ENCODE measurements at regions not wholly inside any gene's neighbourhood (a gene's known extent, or its start where the extent isn't known, plus 50 kb on each side); places are given as distances from the start of the nearest gene placed in this dataset.

DNA sequence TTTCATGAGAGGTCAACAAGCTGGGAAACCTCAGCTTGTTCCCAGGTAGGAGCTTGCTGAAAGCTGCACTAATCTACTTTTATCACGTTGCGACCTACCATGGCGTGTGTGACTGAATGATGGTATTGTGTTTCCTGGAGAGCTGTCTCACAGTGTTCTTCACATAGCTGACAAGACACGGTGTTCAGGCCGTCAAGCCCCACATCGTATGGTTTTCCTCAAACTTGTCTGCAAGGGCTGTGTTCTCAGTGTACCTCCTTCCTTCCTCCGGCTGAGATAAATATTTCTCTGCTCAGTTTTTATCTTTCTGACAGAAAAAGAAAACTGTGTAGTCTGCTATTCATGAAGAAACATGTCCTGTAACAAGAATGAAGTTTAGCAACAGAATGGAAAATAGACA, 244.8 kb downstream of the DCDC2C start:
- TF ChIP-seq, protein P1, sequence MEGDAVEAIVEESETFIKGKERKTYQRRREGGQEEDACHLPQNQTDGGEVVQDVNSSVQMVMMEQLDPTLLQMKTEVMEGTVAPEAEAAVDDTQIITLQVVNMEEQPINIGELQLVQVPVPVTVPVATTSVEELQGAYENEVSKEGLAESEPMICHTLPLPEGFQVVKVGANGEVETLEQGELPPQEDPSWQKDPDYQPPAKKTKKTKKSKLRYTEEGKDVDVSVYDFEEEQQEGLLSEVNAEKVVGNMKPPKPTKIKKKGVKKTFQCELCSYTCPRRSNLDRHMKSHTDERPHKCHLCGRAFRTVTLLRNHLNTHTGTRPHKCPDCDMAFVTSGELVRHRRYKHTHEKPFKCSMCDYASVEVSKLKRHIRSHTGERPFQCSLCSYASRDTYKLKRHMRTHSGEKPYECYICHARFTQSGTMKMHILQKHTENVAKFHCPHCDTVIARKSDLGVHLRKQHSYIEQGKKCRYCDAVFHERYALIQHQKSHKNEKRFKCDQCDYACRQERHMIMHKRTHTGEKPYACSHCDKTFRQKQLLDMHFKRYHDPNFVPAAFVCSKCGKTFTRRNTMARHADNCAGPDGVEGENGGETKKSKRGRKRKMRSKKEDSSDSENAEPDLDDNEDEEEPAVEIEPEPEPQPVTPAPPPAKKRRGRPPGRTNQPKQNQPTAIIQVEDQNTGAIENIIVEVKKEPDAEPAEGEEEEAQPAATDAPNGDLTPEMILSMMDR (conservative IDR thresholded peaks at IDR 0.05; ENCODE audit: low read depth, low read length) = no peak
- no peak overlapping the region for H3K4me3 ChIP-seq (ENCODE audit: low read depth, low read length)
- no peak for DNase-seq (ENCODE audit: low read depth)

DNA sequence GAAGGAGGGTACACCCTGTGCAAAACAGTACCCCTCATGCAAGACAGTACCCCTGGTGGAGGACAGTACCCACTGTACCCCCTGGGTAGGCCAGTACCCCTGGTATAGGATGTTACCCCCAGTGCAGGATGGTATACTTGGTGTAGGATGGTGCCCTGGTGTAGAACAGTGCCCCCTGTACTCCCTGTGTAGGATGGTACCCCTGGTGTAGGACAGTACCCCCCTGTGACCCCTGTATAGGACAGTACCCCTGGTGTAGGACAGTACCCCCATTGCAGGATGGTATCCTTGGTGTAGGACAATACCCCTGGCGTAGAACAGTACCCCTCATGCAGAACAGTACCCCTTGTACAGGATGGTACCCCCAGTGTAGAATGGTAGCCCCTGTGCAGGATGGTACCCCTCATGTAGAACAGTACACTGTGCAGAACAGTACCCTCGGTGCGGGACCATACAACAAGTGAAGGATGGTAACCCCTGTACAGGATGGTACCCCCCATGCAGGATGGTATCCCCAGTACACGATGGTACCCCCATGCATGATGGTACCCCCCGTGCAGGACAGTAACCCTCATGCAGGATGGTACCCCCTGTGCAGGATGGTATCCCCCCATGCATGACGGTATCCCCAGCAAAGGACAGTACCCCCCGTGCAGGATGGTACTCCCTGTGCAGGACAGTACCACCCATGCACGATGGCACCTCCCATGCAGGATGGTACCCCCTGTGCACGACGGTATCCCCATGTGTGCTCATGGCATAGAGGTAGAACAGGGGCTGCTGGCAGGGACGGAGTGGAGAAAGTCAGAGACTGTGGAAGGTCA, 248.0 kb downstream of the DCDC2C start:
- no peak for DNase-seq (ENCODE audit: low read depth)
- no peak overlapping the region for H3K4me3 ChIP-seq (ENCODE audit: low read depth, low read length)
- TF ChIP-seq, protein P1 (conservative IDR thresholded peaks at IDR 0.05; ENCODE audit: low read depth, low read length) = no peak

DNA sequence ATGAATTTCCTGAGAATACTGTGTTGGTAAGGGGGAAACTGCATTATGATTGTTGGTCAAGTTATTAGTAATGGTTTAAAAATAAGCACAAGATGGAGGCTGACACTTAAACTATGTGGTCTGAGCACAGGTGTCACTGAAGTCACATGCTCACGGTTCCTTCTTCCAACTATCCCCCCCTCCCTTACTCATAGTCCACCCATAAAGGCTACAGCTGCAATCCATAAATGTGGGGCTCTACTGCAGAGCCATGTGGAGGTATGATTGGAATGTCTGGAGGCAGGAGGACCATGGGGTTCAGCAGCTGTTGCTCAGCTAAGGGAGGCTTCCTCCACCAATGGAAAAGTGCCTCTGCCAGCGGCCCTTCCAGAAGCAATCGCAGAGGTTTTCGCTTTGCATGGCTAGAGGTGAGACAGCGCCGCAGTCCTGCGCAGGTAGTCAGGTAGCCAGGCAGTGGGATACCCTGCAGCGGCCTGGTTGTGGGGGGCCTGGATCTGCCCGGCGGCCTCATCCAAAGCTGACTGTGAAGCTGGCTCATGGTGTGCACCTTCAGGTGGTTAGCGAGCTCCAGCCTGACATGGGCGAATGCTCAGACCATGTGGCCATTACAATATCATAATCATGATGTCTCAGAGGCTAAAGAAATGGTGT, 249.6 kb downstream of the DCDC2C start:
- H3K4me3 ChIP-seq (ENCODE audit: low read depth, low read length) = no peak overlapping the region
- no peak for DNase-seq (ENCODE audit: low read depth)
- TF ChIP-seq, protein P1 (conservative IDR thresholded peaks at IDR 0.05; ENCODE audit: low read depth, low read length) = no peak

DNA sequence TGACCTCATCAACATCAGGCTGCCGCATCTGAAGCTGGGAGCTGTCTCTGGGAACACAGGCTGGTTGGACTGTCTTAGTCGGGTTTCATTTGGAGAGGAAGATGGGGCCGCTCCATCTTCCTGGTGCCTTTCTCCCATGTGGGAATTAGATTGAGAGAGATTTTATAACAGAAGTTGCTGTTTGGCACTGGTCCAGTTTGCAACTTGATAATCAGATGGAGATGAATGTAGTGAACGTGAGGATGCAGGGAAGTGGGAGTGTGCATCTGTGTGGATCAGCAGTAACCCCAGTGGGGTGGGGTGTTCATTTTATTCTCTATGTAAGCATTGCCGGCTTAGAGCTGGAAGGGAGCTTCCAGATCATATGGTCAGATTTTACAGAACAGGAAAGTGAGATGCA, 250.9 kb downstream of the DCDC2C start:
- TF ChIP-seq, protein P1 (conservative IDR thresholded peaks at IDR 0.05; ENCODE audit: low read depth, low read length) = no peak
- DNase-seq (ENCODE audit: low read depth) = peak; percentile 2
- no peak overlapping the region for H3K4me3 ChIP-seq (ENCODE audit: low read depth, low read length)

DNA sequence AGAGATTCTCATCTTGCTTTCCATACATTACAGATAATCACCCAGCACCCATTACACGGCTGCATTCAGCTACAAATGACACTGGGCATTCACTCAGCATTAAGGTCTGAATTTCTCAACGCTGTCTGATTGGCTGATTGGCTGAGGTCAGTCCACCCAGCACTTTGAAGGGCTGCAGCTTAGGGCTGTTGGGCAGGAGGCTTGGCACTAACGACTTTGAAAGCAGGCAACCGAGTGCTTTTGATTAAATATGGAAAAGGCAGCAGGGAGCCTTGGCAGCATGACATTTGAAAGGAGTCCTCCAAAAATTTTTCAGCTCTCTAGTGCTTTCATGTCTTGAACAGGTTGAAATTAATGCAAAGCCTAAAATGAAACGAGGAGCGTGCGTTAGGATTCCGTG, 253.0 kb downstream of the DCDC2C start:
- DNase-seq (ENCODE audit: low read depth) = no peak
- no peak overlapping the region for H3K4me3 ChIP-seq (ENCODE audit: low read depth, low read length)
- TF ChIP-seq, protein P1 (conservative IDR thresholded peaks at IDR 0.05; ENCODE audit: low read depth, low read length) = no peak

DNA sequence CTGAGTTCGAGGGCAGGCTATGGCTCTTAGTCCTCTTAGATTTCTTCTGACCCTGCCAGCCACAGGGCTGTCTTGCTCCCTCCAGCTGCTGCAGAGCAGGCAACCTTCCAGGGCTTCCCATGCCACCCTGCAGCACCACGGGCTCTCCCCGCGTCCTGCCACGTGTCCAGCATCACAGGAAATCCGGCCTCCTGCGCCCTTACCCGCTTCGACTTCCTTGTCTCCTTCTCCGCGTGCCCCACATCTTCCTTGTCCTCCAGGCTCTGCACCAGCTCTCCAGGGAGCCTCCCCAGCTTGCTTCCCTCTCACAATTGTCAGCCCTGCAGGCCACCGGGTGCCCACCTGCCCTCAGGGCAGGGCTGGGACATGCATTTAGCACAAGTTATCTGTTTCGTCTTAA, 253.5 kb downstream of the DCDC2C start:
- TF ChIP-seq, protein P1 (conservative IDR thresholded peaks at IDR 0.05; ENCODE audit: low read depth, low read length) = no peak
- no peak for DNase-seq (ENCODE audit: low read depth)
- no peak overlapping the region for H3K4me3 ChIP-seq (ENCODE audit: low read depth, low read length)

All from choroid plexus epithelial cell (primary cell).